ENCODE measurements at regions not wholly inside any gene's neighbourhood (a gene's known extent, or its start where the extent isn't known, plus 50 kb on each side); places are given as distances from the start of the nearest gene placed in this dataset.

DNA sequence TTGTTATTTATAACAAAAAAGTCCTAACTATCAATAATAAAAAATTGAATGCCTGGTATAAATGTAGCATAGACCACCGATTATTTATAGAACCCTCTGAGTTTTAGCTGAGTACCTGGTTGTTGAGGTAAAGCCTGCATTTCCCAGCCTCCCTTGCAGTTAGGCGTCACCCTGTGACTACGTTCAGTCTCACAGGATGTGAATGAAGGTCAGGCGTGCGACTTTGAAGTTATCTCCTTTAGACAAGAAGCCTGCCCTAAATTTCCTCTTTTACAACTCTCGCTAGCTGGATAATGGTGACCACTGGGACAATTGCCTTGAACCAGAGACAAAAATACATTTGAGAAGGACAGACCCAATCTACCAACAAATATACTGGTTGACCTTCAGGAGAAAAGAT is 67.5 kb upstream of the TES start:
- TF ChIP-seq, protein P1, sequence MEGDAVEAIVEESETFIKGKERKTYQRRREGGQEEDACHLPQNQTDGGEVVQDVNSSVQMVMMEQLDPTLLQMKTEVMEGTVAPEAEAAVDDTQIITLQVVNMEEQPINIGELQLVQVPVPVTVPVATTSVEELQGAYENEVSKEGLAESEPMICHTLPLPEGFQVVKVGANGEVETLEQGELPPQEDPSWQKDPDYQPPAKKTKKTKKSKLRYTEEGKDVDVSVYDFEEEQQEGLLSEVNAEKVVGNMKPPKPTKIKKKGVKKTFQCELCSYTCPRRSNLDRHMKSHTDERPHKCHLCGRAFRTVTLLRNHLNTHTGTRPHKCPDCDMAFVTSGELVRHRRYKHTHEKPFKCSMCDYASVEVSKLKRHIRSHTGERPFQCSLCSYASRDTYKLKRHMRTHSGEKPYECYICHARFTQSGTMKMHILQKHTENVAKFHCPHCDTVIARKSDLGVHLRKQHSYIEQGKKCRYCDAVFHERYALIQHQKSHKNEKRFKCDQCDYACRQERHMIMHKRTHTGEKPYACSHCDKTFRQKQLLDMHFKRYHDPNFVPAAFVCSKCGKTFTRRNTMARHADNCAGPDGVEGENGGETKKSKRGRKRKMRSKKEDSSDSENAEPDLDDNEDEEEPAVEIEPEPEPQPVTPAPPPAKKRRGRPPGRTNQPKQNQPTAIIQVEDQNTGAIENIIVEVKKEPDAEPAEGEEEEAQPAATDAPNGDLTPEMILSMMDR (IDR thresholded peaks at IDR 0.05), result no peak
- H3K4me1 ChIP-seq, result peaks cover 8% of the 10 kb centered on the region
- H3K27me3 ChIP-seq (ENCODE audit: low read depth), result no peaks in the 10 kb centered on the region
- no peak overlapping the region for H3K4me3 ChIP-seq
- DNase-seq (no peak), ATAC-seq (no peak)
- no peak overlapping the region for H3K27ac ChIP-seq
- H3K36me3 ChIP-seq, result no peaks in the 10 kb centered on the region
- H3K9me3 ChIP-seq, result no peaks in the 10 kb centered on the region
- intact Hi-C loops (cut with DNase I), result no loop called here

DNA sequence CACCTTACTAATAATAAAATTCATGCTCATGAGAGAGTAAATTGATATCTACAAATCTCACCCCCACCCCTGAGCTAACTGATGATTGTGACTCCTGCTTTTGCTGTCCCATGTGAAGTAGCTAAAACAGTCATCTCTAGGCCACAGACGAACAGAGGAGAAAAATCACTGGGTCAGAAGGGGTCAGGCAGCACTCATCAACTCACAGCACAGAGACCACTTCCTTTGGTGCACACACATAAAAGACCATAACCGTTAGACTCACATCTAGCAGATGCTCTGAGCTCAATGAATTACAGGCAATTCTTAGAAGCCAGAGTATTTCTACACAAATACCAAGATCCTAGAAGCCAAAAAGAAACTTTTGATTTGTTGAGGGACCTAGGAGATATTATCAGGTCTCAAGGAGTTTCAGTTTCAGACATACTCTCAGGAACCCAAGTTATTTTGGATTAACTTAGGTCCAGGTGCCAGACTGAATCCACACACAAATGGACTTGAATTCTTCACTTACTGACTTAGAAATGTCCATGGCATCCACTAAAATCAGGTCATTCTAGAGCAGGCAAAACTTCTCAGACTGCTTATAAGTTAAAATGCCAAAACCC is 65.0 kb upstream of the TES start:
- no peak for DNase-seq
- ATAC-seq, result no peak
- intact Hi-C loops (cut with DNase I), result no loop called here
- no peak overlapping the region for H3K4me3 ChIP-seq
- no peaks in the 10 kb centered on the region for H3K9me3 ChIP-seq
- H3K27me3 ChIP-seq (ENCODE audit: low read depth), result no peaks in the 10 kb centered on the region
- H3K27ac ChIP-seq, result no peak overlapping the region
- H3K36me3 ChIP-seq, result no peaks in the 10 kb centered on the region
- TF ChIP-seq, protein P1 (IDR thresholded peaks at IDR 0.05), result no peak
- H3K4me1 ChIP-seq, result peaks cover 8% of the 10 kb centered on the region

DNA sequence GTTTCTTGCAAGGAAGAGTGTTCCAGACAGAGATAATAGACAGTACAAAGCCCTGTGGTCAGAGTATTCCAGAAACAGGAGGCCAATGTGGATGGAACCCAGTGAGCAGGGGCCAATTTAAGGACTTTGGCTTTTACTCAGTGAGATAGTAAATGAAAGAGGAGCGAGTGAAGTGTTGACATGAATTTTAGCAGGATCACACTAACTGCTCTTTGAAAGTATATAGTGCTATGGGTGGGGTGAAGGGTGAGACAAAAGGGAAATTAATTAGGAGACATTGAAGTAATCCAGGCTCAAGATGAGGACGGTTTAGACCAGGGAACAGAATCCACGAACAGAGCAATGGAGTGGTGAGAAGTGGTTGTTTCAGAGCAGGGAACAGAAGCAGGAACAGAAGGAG is 62.2 kb upstream of the TES start:
- Histone ChIP-seq H3K4me3 (no peak overlapping the region), H3K27ac (no peak overlapping the region), H3K27me3 (ENCODE audit: low read depth) (no peaks in the 10 kb centered on the region), H3K9me3 (no peaks in the 10 kb centered on the region), H3K36me3 (no peaks in the 10 kb centered on the region), H3K4me1 (peaks cover under 1% of the 10 kb centered on the region)
- DNase-seq, result no peak
- TF ChIP-seq, protein P1 (IDR thresholded peaks at IDR 0.05), result no peak
- ATAC-seq, result no peak
- intact Hi-C loops (cut with DNase I), result no loop called here

DNA sequence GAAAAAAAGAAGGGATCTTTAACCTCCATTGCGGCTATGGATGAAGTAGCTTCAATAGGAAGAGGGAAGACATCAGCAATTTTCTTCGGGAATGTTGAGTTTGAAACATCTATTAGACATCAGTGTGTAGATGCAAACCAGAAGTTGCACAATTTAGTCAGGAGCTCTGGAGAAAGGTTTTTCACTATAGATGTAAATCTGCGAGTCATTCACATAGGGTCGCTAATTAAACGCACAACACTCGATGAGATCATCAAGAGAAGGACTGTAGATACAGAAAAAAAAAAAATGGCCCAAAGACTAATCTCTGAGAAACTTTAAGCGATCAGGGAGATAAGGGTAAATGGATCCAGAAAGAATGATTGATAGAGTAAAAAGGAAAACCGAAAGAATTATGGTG is 61.7 kb upstream of the TES start:
- Histone ChIP-seq H3K4me3 (no peak overlapping the region), H3K36me3 (no peaks in the 10 kb centered on the region), H3K27me3 (ENCODE audit: low read depth) (no peaks in the 10 kb centered on the region), H3K9me3 (no peaks in the 10 kb centered on the region), H3K4me1 (no peaks in the 10 kb centered on the region), H3K27ac (no peak overlapping the region)
- ATAC-seq, result no peak
- TF ChIP-seq, protein P1 (IDR thresholded peaks at IDR 0.05), result no peak
- intact Hi-C loops (cut with DNase I), result no loop called here
- no peak for DNase-seq

DNA sequence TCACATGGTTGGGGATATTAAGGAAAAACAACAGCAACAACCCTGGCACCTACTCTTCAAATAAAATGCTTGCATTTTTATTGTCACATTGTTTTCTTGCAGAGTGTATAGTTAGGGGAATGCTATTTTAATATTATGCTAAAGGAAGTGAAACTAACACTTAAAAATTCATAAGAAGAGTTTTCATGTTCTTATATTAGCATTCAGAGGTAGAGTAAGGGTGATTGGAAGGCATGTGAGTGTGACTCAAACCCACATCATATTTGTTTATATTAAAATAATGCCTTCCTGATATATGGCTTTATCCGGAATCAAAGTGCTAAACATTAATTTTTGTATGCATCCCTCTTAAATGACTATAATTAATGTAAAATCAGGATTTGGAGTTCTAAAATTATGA is 59.8 kb upstream of the TES start:
- no peak overlapping the region for H3K4me3 ChIP-seq
- no peak for ATAC-seq
- H3K4me1 ChIP-seq, result no peaks in the 10 kb centered on the region
- no peaks in the 10 kb centered on the region for H3K36me3 ChIP-seq
- TF ChIP-seq, protein P1 (IDR thresholded peaks at IDR 0.05), result no peak
- no peak overlapping the region for H3K27ac ChIP-seq
- no peaks in the 10 kb centered on the region for H3K9me3 ChIP-seq
- intact Hi-C loops (cut with DNase I), result no loop called here
- DNase-seq, result no peak
- H3K27me3 ChIP-seq (ENCODE audit: low read depth), result no peaks in the 10 kb centered on the region

DNA sequence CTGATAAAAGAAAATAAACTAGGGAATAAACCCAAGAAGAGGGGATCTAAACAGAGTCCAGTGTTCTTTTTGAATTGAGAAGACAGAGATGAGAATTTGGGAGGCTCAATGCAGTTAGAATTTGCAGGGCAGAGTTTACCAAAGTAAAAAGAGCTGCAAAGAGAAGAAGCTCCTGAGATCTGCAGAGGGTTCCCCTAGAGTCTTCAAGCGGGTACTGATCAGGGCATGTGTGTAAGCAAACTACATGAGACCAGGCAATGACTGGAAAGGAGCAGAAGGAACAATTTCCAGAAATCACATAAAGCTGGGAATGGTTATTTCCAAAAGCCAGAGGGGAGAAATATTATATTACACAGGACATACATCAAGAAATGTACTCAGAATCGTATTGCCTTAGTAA is 58.1 kb upstream of the TES start:
- H3K27ac ChIP-seq, result no peak overlapping the region
- intact Hi-C loops (cut with DNase I), result no loop called here
- no peak overlapping the region for H3K4me3 ChIP-seq
- no peaks in the 10 kb centered on the region for H3K9me3 ChIP-seq
- TF ChIP-seq, protein P1 (IDR thresholded peaks at IDR 0.05), result no peak
- H3K27me3 ChIP-seq (ENCODE audit: low read depth), result no peaks in the 10 kb centered on the region
- no peaks in the 10 kb centered on the region for H3K36me3 ChIP-seq
- DNase-seq (no peak), ATAC-seq (no peak)
- no peaks in the 10 kb centered on the region for H3K4me1 ChIP-seq

Data from lower lobe of right lung (tissue), 2 donors.